Spleen (tissue), 11 donors: ENCODE measurements at regions not wholly inside any gene's neighbourhood (a gene's known extent, or its start where the extent isn't known, plus 50 kb on each side); places are given as distances from the start of the nearest gene placed in this dataset.

Experiments used
- DNase-seq: peaks from one replicate; pipeline ENCODE4 v3.0.0-alpha.2; 2020
- H3K27ac ChIP-seq, 8 donors: fragments of 200-600 bp; sonication (generic) in 7 of 8; 1 replicate in 4 of 8; 2 replicates in 4 of 8; pipeline versions ENCODE4 v1.5.0 to v1.8.0; 2016 to 2021; ENCODE audit warnings: inconsistent platforms in 4 of 8, mild to moderate bottlenecking in 4 of 8, moderate library complexity in 1 of 8
- H3K27me3 ChIP-seq, 7 donors: fragments of 200-600 bp; sonication (generic) in 6 of 7; replicated peaks in 1 of 7; 1 replicate in 4 of 7; 2 replicates in 3 of 7; pipeline versions ENCODE4 v1.5.0 to v1.8.0; 2016 to 2021; ENCODE audit warnings: inconsistent platforms in 3 of 7, mild to moderate bottlenecking in 1 of 7
- H3K36me3 ChIP-seq, 6 donors: fragments of 200-600 bp; sonication (generic) in 5 of 6; 1 replicate in 4 of 6; 2 replicates in 2 of 6; pipeline versions ENCODE4 v1.5.0 to v1.8.0; 2016 to 2021; ENCODE audit warnings: inconsistent platforms in 2 of 6
- H3K4me1 ChIP-seq, 6 donors: fragments of 200-600 bp; sonication (generic) in 5 of 6; 1 replicate in 3 of 6; 2 replicates in 3 of 6; pipeline versions ENCODE4 v1.5.0 to v1.8.0; 2016 to 2021; ENCODE audit warnings: inconsistent platforms in 3 of 6
- H3K4me3 ChIP-seq, 8 donors: fragments of 200-600 bp; sonication (generic) in 7 of 8; 1 replicate in 4 of 8; 2 replicates in 4 of 8; pipeline versions ENCODE4 v1.5.0 to v1.8.0; 2016 to 2021; ENCODE audit warnings: inconsistent platforms in 4 of 8, mild to moderate bottlenecking in 4 of 8, moderate library complexity in 2 of 8
- H3K9me3 ChIP-seq, 8 donors: fragments of 200-600 bp; sonication (generic) in 7 of 8; 1 replicate in 4 of 8; 2 replicates in 4 of 8; pipeline versions ENCODE4 v1.5.0 to v1.8.0; 2016 to 2021; ENCODE audit warnings: inconsistent platforms in 4 of 8
- POLR2A ChIP-seq, 3 donors: fragments of 450-650 bp; IDR thresholded peaks; one replicate each; pipeline ENCODE4 v1.5.1; 2017; ENCODE audit warnings: antibody characterized with exemption in 3 of 3, mild to moderate bottlenecking in 1 of 3
- POLR2AphosphoS5 ChIP-seq, 3 donors: sonication (generic); formaldehyde crosslinking; IDR thresholded peaks; one replicate each; pipeline ENCODE4 v1.5.1; 2017; ENCODE audit warnings: antibody characterized with exemption in 3 of 3
- WGBS, 5 donors: extraction: QIAGEN DNeasy Blood & Tissue Kit in 3 of 5; methylation state at CpG; one replicate each; pipeline versions ENCODE4 v1.1.5 to v1.1.7; 2013 to 2018; 5-methylcytosine and 5-hydroxymethylcytosine counted together
- intact Hi-C: fragments of 100-400 bp; cut with DNase I; formaldehyde crosslinking; loops from one replicate; pipeline ENCODE4 v1.15.0; 2023; ENCODE audit warnings: low total_unique reads
- TF ChIP-seq, protein P1 (sequence below), 11 experiments: fragments of 200-600 bp in 7 of 11; fragments of 450-650 bp in 4 of 11; sonication (generic) in 4 of 11; IDR thresholded peaks in 8 of 11; conservative IDR thresholded peaks in 3 of 11; 1 replicate in 7 of 11; 2 replicates in 4 of 11; pipeline versions ENCODE4 v1.4.0 to v1.8.0; 2016 to 2021; ENCODE audit warnings: antibody characterized with exemption in 11 of 11, inconsistent platforms in 4 of 11, mild to moderate bottlenecking in 1 of 11
- donor health status: healthy with polysubstance abuse.
- donor health status: DM: no; HTN: no; CAD: no; lungs with moderate emphysema.
- donor health status: DM: no; HTN: no; CAD: no.
- donor health status: Bipolar disorder and iron deficiency.
- donor health status: healthy.
- donor health status: DM: no; HTN: no; CAD: no.
- donor health status: DM: yes; HTN: yes; CAD: no.

GRCh38 chr6:21312118-21312517, 281.4 kb upstream of the SOX4 start:
- H3K4me3 ChIP-seq, result no peak overlapping the region

DNA sequence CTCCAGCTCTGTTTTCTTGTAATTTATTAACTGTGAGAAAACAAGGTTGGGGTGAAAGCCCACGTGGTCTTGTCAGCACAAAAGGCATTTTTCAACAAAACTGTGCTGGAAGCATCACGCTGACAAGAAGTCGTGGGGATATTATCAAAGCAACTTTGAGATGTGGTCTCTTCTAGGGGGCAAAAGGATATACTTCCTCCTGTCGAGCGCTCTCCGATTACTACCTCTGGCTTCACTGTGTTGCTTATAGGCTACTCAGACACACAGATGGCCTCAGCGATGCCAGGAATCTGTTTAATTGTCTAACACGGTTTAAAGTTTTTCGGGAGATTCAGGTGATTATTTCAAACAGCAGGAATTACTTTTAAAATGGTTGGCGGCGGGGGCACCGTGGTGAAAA, 275.9 kb upstream of the SOX4 start:
- no peak overlapping the region for H3K27ac ChIP-seq
- H3K4me1 ChIP-seq, result no peaks in the 10 kb centered on the region
- TF ChIP-seq POLR2A (IDR thresholded peaks at IDR 0.05), result no peak
- no peak for TF ChIP-seq POLR2AphosphoS5 (IDR thresholded peaks at IDR 0.05)
- TF ChIP-seq, protein P1, sequence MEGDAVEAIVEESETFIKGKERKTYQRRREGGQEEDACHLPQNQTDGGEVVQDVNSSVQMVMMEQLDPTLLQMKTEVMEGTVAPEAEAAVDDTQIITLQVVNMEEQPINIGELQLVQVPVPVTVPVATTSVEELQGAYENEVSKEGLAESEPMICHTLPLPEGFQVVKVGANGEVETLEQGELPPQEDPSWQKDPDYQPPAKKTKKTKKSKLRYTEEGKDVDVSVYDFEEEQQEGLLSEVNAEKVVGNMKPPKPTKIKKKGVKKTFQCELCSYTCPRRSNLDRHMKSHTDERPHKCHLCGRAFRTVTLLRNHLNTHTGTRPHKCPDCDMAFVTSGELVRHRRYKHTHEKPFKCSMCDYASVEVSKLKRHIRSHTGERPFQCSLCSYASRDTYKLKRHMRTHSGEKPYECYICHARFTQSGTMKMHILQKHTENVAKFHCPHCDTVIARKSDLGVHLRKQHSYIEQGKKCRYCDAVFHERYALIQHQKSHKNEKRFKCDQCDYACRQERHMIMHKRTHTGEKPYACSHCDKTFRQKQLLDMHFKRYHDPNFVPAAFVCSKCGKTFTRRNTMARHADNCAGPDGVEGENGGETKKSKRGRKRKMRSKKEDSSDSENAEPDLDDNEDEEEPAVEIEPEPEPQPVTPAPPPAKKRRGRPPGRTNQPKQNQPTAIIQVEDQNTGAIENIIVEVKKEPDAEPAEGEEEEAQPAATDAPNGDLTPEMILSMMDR (IDR thresholded peaks at IDR 0.05 in 8 of 11, conservative IDR thresholded peaks at IDR 0.05 in 3 of 11), result no peak
- H3K36me3 ChIP-seq, result no peaks in the 10 kb centered on the region
- intact Hi-C loops, result no loop called here
- H3K4me3 ChIP-seq, result no peak overlapping the region
- WGBS, 5 donors, result 78 to 84% (median 82%) methylated on average over 12 of the region's 12 CpGs
- peaks cover 0 to 18% (median 2%) of the 10 kb centered on the region in 8 donors for H3K9me3 ChIP-seq
- H3K27me3 ChIP-seq, result no peaks in the 10 kb centered on the region
- no peak for DNase-seq

More at GRCh38 chr6:21312118-21312517, 281.4 kb upstream of the SOX4 start:
- 93 to 97% (median 96%) methylated on average over 4 of the region's 4 CpGs for WGBS, 5 donors
- Histone ChIP-seq H3K9me3 (no peaks in the 10 kb centered on the region), H3K27ac (no peak overlapping the region), H3K36me3 (no peaks in the 10 kb centered on the region), H3K27me3 (peaks cover 0 to 7% (median 0%) of the 10 kb centered on the region in 7 donors), H3K4me1 (no peaks in the 10 kb centered on the region)
- intact Hi-C loops, result no loop called here
- no peak for DNase-seq
- no peak for TF ChIP-seq POLR2A (IDR thresholded peaks at IDR 0.05)
- no peak for TF ChIP-seq POLR2AphosphoS5 (IDR thresholded peaks at IDR 0.05)
- TF ChIP-seq, protein P1 (IDR thresholded peaks at IDR 0.05 in 8 of 11, conservative IDR thresholded peaks at IDR 0.05 in 3 of 11), result no peak

DNA sequence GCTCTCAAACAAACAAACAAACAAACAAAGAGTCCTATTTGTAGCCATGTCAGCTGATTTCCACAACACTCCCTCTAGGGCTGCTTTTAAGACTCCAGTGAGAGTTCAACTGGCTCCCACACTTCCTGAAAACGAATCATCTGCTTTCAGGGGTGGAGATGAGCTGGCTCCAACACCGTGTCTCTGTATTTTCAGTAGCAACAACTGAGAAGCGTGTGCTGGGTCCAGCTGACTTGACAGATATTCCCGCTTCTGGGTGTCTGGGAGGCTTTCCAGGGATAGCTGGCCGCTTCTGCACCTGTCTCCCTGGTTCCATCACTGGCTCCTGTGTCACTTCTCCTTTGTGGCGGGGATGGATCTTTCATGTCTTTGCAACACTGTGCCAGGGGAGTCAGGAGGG, 272.5 kb upstream of the SOX4 start:
- no peak for TF ChIP-seq POLR2AphosphoS5 (IDR thresholded peaks at IDR 0.05)
- TF ChIP-seq POLR2A (IDR thresholded peaks at IDR 0.05), result no peak
- TF ChIP-seq, protein P1 (IDR thresholded peaks at IDR 0.05 in 8 of 11, conservative IDR thresholded peaks at IDR 0.05 in 3 of 11), result no peak
- H3K27ac ChIP-seq, result no peak overlapping the region
- H3K36me3 ChIP-seq, result no peaks in the 10 kb centered on the region
- H3K4me3 ChIP-seq, result no peak overlapping the region
- DNase-seq, result no peak
- no peaks in the 10 kb centered on the region for H3K4me1 ChIP-seq
- H3K27me3 ChIP-seq, result no peaks in the 10 kb centered on the region
- intact Hi-C loops, result no loop called here
- 70 to 85% (median 75%) methylated on average over 6 of the region's 6 CpGs for WGBS, 5 donors
- peaks cover 0 to 18% (median 2%) of the 10 kb centered on the region in 8 donors for H3K9me3 ChIP-seq

GRCh38 chr6:21321531-21321930, 272.0 kb upstream of the SOX4 start:
- intact Hi-C loops, result no loop called here
- Histone ChIP-seq H3K9me3 (peaks cover 0 to 18% (median 2%) of the 10 kb centered on the region in 8 donors), H3K4me3 (no peak overlapping the region), H3K4me1 (no peaks in the 10 kb centered on the region), H3K27ac (no peak overlapping the region), H3K36me3 (no peaks in the 10 kb centered on the region), H3K27me3 (no peaks in the 10 kb centered on the region)
- TF ChIP-seq POLR2A (IDR thresholded peaks at IDR 0.05), result no peak
- TF ChIP-seq, protein P1 (IDR thresholded peaks at IDR 0.05 in 8 of 11, conservative IDR thresholded peaks at IDR 0.05 in 3 of 11), result no peak
- no peak for TF ChIP-seq POLR2AphosphoS5 (IDR thresholded peaks at IDR 0.05)
- 81 to 92% (median 84%) methylated on average over 2 of the region's 2 CpGs for WGBS, 5 donors
- no peak for DNase-seq
